Activated T-cell treated with anti-CD3 and anti-CD28 coated beads, Interleukin-2, amount 50 U/mL, for 72 hours (primary cell): ENCODE measurements at regions not wholly inside any gene's neighbourhood (a gene's known extent, or its start where the extent isn't known, plus 50 kb on each side); places are given as distances from the start of the nearest gene placed in this dataset.
"Not testable (repeated sequence)": the region's sequence is repeated elsewhere in the genome, so short reads cannot be mapped to it uniquely, and the experiment has no call there.

ENCODE experiments used
- ATAC-seq, 2 donors: fragments of 150-1000 bp; cut with Tn5 transposase; replicated peaks in 1 of 2; 2 replicates each; pipeline ENCODE4 v1.10.0; 2021; ENCODE audit warnings: moderate library complexity in 2 of 2, mild to moderate bottlenecking in 1 of 2
- DNase-seq, 2 donors: peaks; one replicate each; pipeline ENCODE4 v3.0.0; 2021 to 2022; ENCODE audit warnings: mixed read lengths in 1 of 2
- H3K27ac Mint-ChIP-seq: one replicate; pipeline ENCODE4 v1.8.0; 2022; ENCODE audit warnings: mild to moderate bottlenecking, moderate library complexity, mixed read lengths
- H3K27me3 Mint-ChIP-seq: one replicate; pipeline ENCODE4 v1.8.0; 2022; ENCODE audit warnings: low read depth, mixed read lengths
- H3K36me3 Mint-ChIP-seq, 2 donors: one replicate each; pipeline ENCODE4 v1.8.0; 2022; ENCODE audit warnings: mixed read lengths in 2 of 2, mild to moderate bottlenecking in 1 of 2; ENCODE audit not compliant: insufficient read depth in 2 of 2
- H3K4me1 Mint-ChIP-seq: one replicate; pipeline ENCODE4 v1.8.0; 2022; ENCODE audit warnings: low read depth, mixed read lengths
- H3K4me3 Mint-ChIP-seq, 2 donors: one replicate each; pipeline ENCODE4 v1.8.0; 2022; ENCODE audit warnings: mild to moderate bottlenecking in 2 of 2, mixed read lengths in 2 of 2, moderate library complexity in 2 of 2
- H3K9me3 Mint-ChIP-seq, 2 donors: one replicate each; pipeline ENCODE4 v1.8.0; 2022; ENCODE audit warnings: mixed read lengths in 2 of 2

- H3K4me3 Mint-ChIP-seq: peak overlapping the region; percentile 27 to 42
- H3K27ac Mint-ChIP-seq: no peak overlapping the region
- DNase-seq: peak; percentile 74 to 79
- peak; percentile 93 to 95 for ATAC-seq
- peaks cover 0 to 3% of the 10 kb centered on the region in 2 donors for H3K9me3 Mint-ChIP-seq
- H3K4me1 Mint-ChIP-seq: peaks cover 34% of the 10 kb centered on the region
- H3K36me3 Mint-ChIP-seq: peaks cover 0 to 6% of the 10 kb centered on the region in 2 donors
- H3K27me3 Mint-ChIP-seq: peaks cover 79% of the 10 kb centered on the region
These were observed 229.7 kb downstream of the KCNRG start for GRCh38 chr13:50244713-50245574.

DNA sequence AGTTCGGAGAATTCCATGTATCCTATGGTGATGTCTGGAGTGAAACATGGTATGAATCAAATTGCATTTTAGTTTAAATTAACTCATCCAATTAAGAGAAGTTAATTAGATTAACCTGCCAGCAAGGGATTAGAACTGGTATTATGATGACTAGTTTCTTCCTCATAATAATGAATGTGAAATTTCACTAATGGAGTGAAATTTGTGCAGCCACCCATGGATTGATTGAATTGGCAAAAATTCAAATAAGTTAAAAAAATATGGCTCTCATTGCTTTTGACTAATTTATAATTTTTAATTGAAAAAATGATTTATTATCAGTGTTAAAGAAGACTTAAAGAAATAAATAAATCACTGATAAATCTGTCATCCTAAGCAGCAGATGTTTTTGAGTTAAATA, 232.0 kb downstream of the KCNRG start:
- DNase-seq (no peak), ATAC-seq (no peak)
- H3K36me3 Mint-ChIP-seq: peaks cover 0 to 4% of the 10 kb centered on the region in 2 donors
- H3K27ac Mint-ChIP-seq: no peak overlapping the region
- peaks cover 0 to 3% of the 10 kb centered on the region in 2 donors for H3K9me3 Mint-ChIP-seq
- no peak overlapping the region for H3K4me3 Mint-ChIP-seq
- peaks cover 39% of the 10 kb centered on the region for H3K4me1 Mint-ChIP-seq
- H3K27me3 Mint-ChIP-seq: peaks cover 82% of the 10 kb centered on the region

DNA sequence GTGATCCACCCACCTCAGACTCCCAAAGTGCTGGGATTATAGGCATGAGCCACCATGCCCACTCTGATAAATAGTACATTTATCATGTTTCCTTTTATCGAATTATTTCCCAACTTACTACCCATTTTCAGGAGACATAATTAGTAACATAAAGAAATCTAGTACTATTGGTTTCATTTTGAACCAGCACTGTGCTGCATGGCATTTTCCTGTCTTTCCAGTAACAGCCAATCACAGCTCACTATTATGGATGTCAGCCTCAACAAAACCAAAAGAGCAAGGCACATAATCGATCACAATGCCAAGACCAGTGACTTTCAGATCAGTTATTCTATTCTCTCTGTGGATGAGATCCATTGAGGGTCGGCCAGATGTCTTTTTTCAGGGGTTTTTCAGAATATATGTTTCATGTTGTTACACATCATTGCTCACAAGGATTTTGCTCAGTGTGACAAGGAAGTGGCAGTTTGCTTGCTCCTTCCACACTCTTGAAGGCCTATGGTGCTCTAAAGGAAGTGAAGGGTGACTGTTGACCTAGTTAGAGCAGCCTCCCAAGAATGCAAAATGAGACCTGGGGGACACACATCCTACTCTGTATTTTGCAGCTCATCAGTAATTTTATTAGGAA, 233.4 kb downstream of the KCNRG start:
- Mint-ChIP-seq H3K4me1 (peaks cover 39% of the 10 kb centered on the region), H3K27ac (no peak overlapping the region), H3K4me3 (peak overlapping the region in 1 of 2 donors; percentile 18), H3K36me3 (peaks cover 0 to 5% of the 10 kb centered on the region in 2 donors), H3K27me3 (peaks cover 78% of the 10 kb centered on the region), H3K9me3 (peaks cover 3 to 5% of the 10 kb centered on the region in 2 donors)
- DNase-seq: no peak
- ATAC-seq: no peak

GRCh38 chr13:50249144-50249521, 233.9 kb downstream of the KCNRG start:
- H3K27me3 Mint-ChIP-seq: peaks cover 73% of the 10 kb centered on the region
- H3K36me3 Mint-ChIP-seq: peaks cover 0 to 5% of the 10 kb centered on the region in 2 donors
- H3K4me3 Mint-ChIP-seq: peak overlapping the region in 1 of 2 donors; percentile 18
- H3K4me1 Mint-ChIP-seq: peaks cover 35% of the 10 kb centered on the region
- H3K9me3 Mint-ChIP-seq: peaks cover 3 to 5% of the 10 kb centered on the region in 2 donors
- no peak overlapping the region for H3K27ac Mint-ChIP-seq
- DNase-seq: no peak
- no peak for ATAC-seq

DNA sequence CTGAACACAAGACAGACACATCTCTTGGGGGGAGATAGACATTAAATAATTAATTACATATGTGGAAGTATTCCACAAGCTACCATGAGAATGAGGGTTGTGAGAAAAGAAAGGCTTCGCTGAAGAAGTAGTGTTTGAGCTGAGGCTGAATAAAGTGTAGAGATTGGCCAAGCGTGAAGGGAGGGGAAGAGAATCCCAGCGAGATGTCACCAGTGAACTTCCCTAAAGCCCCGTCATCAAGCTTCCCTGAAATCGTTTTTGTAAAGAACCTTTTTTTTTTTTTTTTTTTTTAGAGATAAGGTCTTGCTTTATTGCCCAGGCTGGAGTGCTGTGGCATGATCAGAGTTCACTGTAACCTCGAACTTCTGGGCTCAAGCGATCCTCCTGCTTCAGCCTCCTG, 235.2 kb downstream of the KCNRG start:
- Mint-ChIP-seq H3K9me3 (peaks cover 2 to 3% of the 10 kb centered on the region in 2 donors), H3K27ac (no peak overlapping the region), H3K36me3 (peaks cover 0 to 3% of the 10 kb centered on the region in 2 donors), H3K27me3 (peaks cover 65% of the 10 kb centered on the region), H3K4me1 (peaks cover 22% of the 10 kb centered on the region), H3K4me3 (no peak overlapping the region)
- ATAC-seq (no peak), DNase-seq (no peak)

DNA sequence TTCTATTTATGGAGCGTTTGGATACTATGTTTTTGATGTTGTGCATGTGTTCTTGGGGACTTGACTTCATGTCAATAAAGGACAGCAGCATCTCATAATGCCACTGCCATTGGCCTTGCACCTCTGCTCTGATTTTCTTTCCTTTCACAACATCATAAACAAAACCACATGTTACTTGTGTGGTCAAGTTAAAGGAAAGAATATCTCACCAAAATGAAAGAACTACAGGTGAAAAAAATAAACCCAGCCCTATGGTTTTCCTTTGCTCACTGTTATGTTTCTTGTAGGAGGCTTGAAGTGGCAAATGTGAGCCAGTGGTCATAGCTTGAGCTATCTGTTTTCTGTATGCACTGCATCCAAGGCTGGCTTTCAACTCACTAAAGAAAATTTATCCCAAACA, 240.4 kb downstream of the KCNRG start:
- H3K4me1 Mint-ChIP-seq: peaks cover 25% of the 10 kb centered on the region
- peak; percentile 58 to 61 for ATAC-seq
- DNase-seq: no peak
- H3K27me3 Mint-ChIP-seq: peaks cover 63% of the 10 kb centered on the region
- H3K27ac Mint-ChIP-seq: no peak overlapping the region
- H3K36me3 Mint-ChIP-seq: peaks cover 0 to 1% of the 10 kb centered on the region in 2 donors
- H3K4me3 Mint-ChIP-seq: peak overlapping the region in 1 of 2 donors; percentile 13
- H3K9me3 Mint-ChIP-seq: peaks cover 3 to 4% of the 10 kb centered on the region in 2 donors

DNA sequence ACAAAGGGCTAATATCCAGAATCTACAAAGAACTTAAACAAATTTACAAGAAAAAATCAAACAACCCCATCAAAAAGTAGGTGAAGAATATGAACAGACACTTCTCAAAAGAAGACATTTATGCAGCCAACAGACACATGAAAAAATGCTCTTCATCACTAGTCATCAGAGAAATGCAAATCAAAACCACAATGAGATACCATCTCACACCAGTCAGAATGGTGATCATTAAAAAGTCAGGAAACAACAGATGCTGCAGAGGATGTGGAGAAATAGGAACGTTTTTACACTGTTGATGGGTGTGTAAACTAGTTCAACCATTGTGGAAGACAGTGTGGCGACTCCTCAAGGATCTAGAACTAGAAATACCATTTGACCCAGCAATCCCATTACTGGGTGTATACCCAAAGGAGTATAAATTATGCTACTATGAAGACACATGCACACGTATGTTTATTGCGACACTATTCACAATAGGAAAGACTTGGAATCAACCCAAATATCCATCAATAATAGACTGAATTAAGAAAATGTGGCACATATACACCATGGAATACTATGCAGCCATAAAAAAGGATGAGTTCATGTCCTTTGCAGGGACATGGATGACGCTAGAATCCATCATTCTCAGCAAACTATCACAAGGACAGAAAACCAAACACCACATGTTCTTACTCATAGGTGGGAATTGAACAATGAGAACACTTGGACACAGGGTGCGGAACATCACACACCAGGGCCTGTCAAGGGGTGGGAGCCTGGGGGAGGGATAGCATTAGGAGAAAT, 241.5 kb downstream of the KCNRG start:
- H3K36me3 Mint-ChIP-seq, ATAC-seq, DNase-seq, H3K27ac Mint-ChIP-seq, H3K9me3 Mint-ChIP-seq: not testable (repeated sequence)
- H3K4me3 Mint-ChIP-seq: peak overlapping the region in 1 of 2 donors; percentile 6
- peaks cover 63% of the 10 kb centered on the region for H3K27me3 Mint-ChIP-seq
- peaks cover 21% of the 10 kb centered on the region for H3K4me1 Mint-ChIP-seq

DNA sequence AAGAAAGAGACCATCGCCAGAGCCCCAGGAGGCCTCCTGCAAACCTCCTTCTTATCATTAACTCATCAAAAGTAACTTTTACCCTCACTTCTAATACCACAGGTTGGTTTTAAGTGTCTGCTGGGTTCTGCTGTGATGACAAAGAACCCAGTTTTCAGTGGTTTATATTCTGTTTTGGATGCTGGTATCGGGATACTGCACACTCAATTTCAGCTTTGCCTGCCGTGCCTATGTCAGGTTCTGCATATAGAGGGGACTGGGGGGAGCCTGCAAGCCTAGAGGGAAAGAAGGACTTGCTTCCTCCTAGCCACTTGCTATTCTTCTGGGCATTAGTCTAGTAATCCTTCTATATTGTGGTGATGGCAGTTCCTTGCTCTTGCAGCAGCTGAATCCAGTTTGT, 242.4 kb downstream of the KCNRG start:
- no peaks in the 10 kb centered on the region for H3K36me3 Mint-ChIP-seq
- H3K27ac Mint-ChIP-seq: no peak overlapping the region
- no peak overlapping the region for H3K4me3 Mint-ChIP-seq
- ATAC-seq (peak; percentile 83 to 85), DNase-seq (peak; percentile 17 to 35)
- H3K9me3 Mint-ChIP-seq: peaks cover 1 to 3% of the 10 kb centered on the region in 2 donors
- peaks cover 20% of the 10 kb centered on the region for H3K4me1 Mint-ChIP-seq
- peaks cover 56% of the 10 kb centered on the region for H3K27me3 Mint-ChIP-seq

- H3K36me3 Mint-ChIP-seq: no peaks in the 10 kb centered on the region
- no peak overlapping the region for H3K27ac Mint-ChIP-seq
- peaks cover 16% of the 10 kb centered on the region for H3K4me1 Mint-ChIP-seq
- no peak overlapping the region for H3K4me3 Mint-ChIP-seq
- DNase-seq: no peak
- H3K9me3 Mint-ChIP-seq: peaks cover 0 to 3% of the 10 kb centered on the region in 2 donors
- peak in 1 of 2 donors; percentile 33 for ATAC-seq
- H3K27me3 Mint-ChIP-seq: peaks cover 63% of the 10 kb centered on the region
These were observed 246.1 kb downstream of the KCNRG start for GRCh38 chr13:50261130-50261901.

- no peaks in the 10 kb centered on the region for H3K4me1 Mint-ChIP-seq
- H3K36me3 Mint-ChIP-seq: no peaks in the 10 kb centered on the region
- DNase-seq (no peak), ATAC-seq (no peak)
- peaks cover 49% of the 10 kb centered on the region for H3K27me3 Mint-ChIP-seq
- H3K9me3 Mint-ChIP-seq: no peaks in the 10 kb centered on the region
- H3K27ac Mint-ChIP-seq: no peak overlapping the region
- no peak overlapping the region for H3K4me3 Mint-ChIP-seq
These were observed 251.8 kb downstream of the KCNRG start for GRCh38 chr13:50267066-50267465.

- no peak overlapping the region for H3K4me3 Mint-ChIP-seq
- ATAC-seq (no peak), DNase-seq (no peak)
- H3K36me3 Mint-ChIP-seq: no peaks in the 10 kb centered on the region
- H3K27ac Mint-ChIP-seq: no peak overlapping the region
- H3K9me3 Mint-ChIP-seq: no peaks in the 10 kb centered on the region
- peaks cover 55% of the 10 kb centered on the region for H3K27me3 Mint-ChIP-seq
- no peaks in the 10 kb centered on the region for H3K4me1 Mint-ChIP-seq
These were observed 252.7 kb downstream of the KCNRG start for GRCh38 chr13:50267917-50268316.

GRCh38 chr13:50268500-50268899, 253.3 kb downstream of the KCNRG start:
- Mint-ChIP-seq H3K27me3 (peaks cover 50% of the 10 kb centered on the region), H3K36me3 (no peaks in the 10 kb centered on the region), H3K4me1 (no peaks in the 10 kb centered on the region), H3K27ac (no peak overlapping the region), H3K9me3 (no peaks in the 10 kb centered on the region), H3K4me3 (no peak overlapping the region)
- ATAC-seq (no peak), DNase-seq (no peak)
